SK-N-SH (cell line): ENCODE measurements at regions not wholly inside any gene's neighbourhood (a gene's known extent, or its start where the extent isn't known, plus 50 kb on each side); places are given as distances from the start of the nearest gene placed in this dataset.

Experiments
- CHD2 ChIP-seq: fragments of 150-350 bp; IDR thresholded peaks from 2 replicates; pipeline ENCODE4 v1.6.1; 2018; ENCODE audit warnings: low read length; ENCODE audit not compliant: partially characterized antibody
- CTCF ChIP-seq: fragments of 200-600 bp; sonication (generic); IDR thresholded peaks from 2 replicates; pipeline ENCODE4 v1.6.1; 2017; ENCODE audit warnings: antibody characterized with exemption, mild to moderate bottlenecking, moderate library complexity
- EP300 ChIP-seq, 2 experiments: IDR thresholded peaks; 2 replicates each; pipeline versions ENCODE4 v1.4.0 to v1.6.1; 2012; ENCODE audit warnings: borderline replicate concordance in 1 of 2, low read depth in 1 of 2, low read length in 1 of 2
- FOXM1 ChIP-seq: IDR thresholded peaks from 2 replicates; pipeline ENCODE4 v1.4.0; 2012; ENCODE audit warnings: low read depth, mild to moderate bottlenecking
- NFIC ChIP-seq: IDR thresholded peaks from 2 replicates; pipeline ENCODE4 v1.4.0; 2012; ENCODE audit warnings: borderline replicate concordance
- POLR2AphosphoS5 ChIP-seq: IDR thresholded peaks from 2 replicates; pipeline ENCODE4 v1.6.1; 2012; ENCODE audit warnings: low read depth, low read length
- RAD21 ChIP-seq: IDR thresholded peaks from 2 replicates; pipeline ENCODE4 v1.6.1; 2012; ENCODE audit warnings: mild to moderate bottlenecking, low read length
- RFX5 ChIP-seq: IDR thresholded peaks from 2 replicates; pipeline ENCODE4 v1.6.1; 2012; ENCODE audit warnings: mild to moderate bottlenecking, improper control_type of control experiment, low read length
- RXRA ChIP-seq: IDR thresholded peaks from 2 replicates; pipeline ENCODE4 v1.4.0; 2012; ENCODE audit warnings: low read depth, mild to moderate bottlenecking, borderline replicate concordance
- TEAD4 ChIP-seq: IDR thresholded peaks from 2 replicates; pipeline ENCODE4 v1.4.0; 2012; ENCODE audit warnings: mild to moderate bottlenecking, borderline replicate concordance; ENCODE audit not compliant: insufficient read depth
- YY1 ChIP-seq: IDR thresholded peaks from 2 replicates; pipeline ENCODE4 v1.4.0; 2012; ENCODE audit warnings: low read depth, mild to moderate bottlenecking
- ZBTB33 ChIP-seq: IDR thresholded peaks from 2 replicates; pipeline ENCODE4 v1.4.0; 2012; ENCODE audit warnings: low read depth, borderline replicate concordance

- no peak for TF ChIP-seq TEAD4
- TF ChIP-seq RAD21, result no peak
- no peak for TF ChIP-seq CTCF
- no peak for TF ChIP-seq EP300 (IDR thresholded peaks at IDR 0.05; ENCODE audit: borderline replicate concordance in 1 of 2, low read depth in 1 of 2, low read length in 1 of 2)
- TF ChIP-seq ZBTB33, result no peak
- TF ChIP-seq NFIC, result no peak
- TF ChIP-seq RXRA, result no peak
- no peak for TF ChIP-seq CHD2
- no peak for TF ChIP-seq YY1
- no peak for TF ChIP-seq FOXM1
- TF ChIP-seq POLR2AphosphoS5, result no peak
- no peak for TF ChIP-seq RFX5
Measured at GRCh38 chrX:107566604-107567262, 61.6 kb upstream of the PRPS1 start.
